GM21619 (cell line): ENCODE measurements at regions not wholly inside any gene's neighbourhood (a gene's known extent, or its start where the extent isn't known, plus 50 kb on each side); places are given as distances from the start of the nearest gene placed in this dataset.

Experiments used
- ATAC-seq: cut with Tn5 transposase; IDR thresholded peaks from one replicate; pipeline ENCODE4 v1.9.1; 2021; ENCODE audit not compliant: unreplicated experiment

DNA sequence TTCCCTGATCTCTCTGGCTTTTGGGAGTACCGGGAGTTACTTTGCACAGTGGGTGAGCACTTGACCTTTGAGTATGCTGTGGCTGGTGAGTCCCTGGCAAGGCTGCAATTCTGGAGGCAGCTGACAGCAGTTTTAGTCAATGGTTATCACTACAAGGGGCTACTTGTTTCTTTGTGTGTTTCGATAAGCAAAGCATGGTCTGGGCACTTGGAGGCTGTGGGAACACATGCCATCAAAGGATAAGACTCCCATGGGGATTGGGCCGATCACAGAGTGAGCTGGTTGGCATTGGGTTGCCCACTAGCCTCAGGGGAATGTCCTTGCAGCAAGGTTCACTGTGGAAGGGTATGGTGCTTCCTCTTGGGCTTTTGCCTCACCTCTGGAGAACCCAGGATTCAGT lies 208.2 kb downstream of the SNX13 start:
- no peak for ATAC-seq
